Erythroblast (primary cell): ENCODE measurements at regions not wholly inside any gene's neighbourhood (a gene's known extent, or its start where the extent isn't known, plus 50 kb on each side); places are given as distances from the start of the nearest gene placed in this dataset.

ENCODE experiments used
- GATA1 ChIP-seq: IDR thresholded peaks from 2 replicates; pipeline ENCODE4 v1.6.1; 2011; ENCODE audit warnings: low read depth, mild to moderate bottlenecking, control low read depth, low read length, moderate library complexity
- POLR2A ChIP-seq: IDR thresholded peaks from 2 replicates; pipeline ENCODE4 v1.6.1; 2011; ENCODE audit warnings: mild to moderate bottlenecking, low read length

- TF ChIP-seq POLR2A (no peak), GATA1 (no peak)
These were observed 248.7 kb downstream of the MEIS1 start for GRCh38 chr2:66683599-66683998.
